Keratinocyte (primary cell): ENCODE measurements at regions not wholly inside any gene's neighbourhood (a gene's known extent, or its start where the extent isn't known, plus 50 kb on each side); places are given as distances from the start of the nearest gene placed in this dataset.

Experiments used
- DNase-seq: peaks from one replicate; pipeline ENCODE4 v3.0.0-alpha.2; 2011; ENCODE audit warnings: low read depth, missing footprints, low spot score
- FAIRE-seq: peaks from 2 replicates; lab custom pipeline; 2011; peaks lifted over from hg19 to GRCh38; lab: Jason Lieb, UNC
- H2AFZ ChIP-seq: 2 replicates; pipeline ENCODE4 v1.6.0; 2012; ENCODE audit warnings: low read length, control low read depth, inconsistent platforms; ENCODE audit not compliant: control insufficient read depth
- H3K27ac ChIP-seq: 2 replicates; pipeline ENCODE4 v1.5.1; 2011; ENCODE audit warnings: low read length; ENCODE audit not compliant: control insufficient read depth, insufficient read depth
- H3K27me3 ChIP-seq: 3 replicates; pipeline ENCODE4 v1.6.0; 2011; ENCODE audit warnings: low read length; ENCODE audit not compliant: control insufficient read depth, insufficient read depth; ENCODE audit errors: extremely low read depth
- H3K36me3 ChIP-seq, 2 experiments: 2 replicates in 1 of 2; 3 replicates in 1 of 2; pipeline ENCODE4 v1.5.1; 2011; ENCODE audit warnings: low read length in 2 of 2, mild to moderate bottlenecking in 1 of 2; ENCODE audit not compliant: control insufficient read depth in 2 of 2, insufficient read depth in 2 of 2; ENCODE audit errors: extremely low read depth in 1 of 2
- H3K4me1 ChIP-seq: 3 replicates; pipeline ENCODE4 v1.5.1; 2011; ENCODE audit warnings: low read length; ENCODE audit not compliant: control insufficient read depth, insufficient read depth; ENCODE audit errors: extremely low read depth
- H3K4me2 ChIP-seq: 3 replicates; pipeline ENCODE4 v1.6.0; 2011; ENCODE audit warnings: low read depth, low read length; ENCODE audit not compliant: control insufficient read depth, insufficient read depth; ENCODE audit errors: extremely low read depth
- H3K4me3 ChIP-seq, 3 experiments: fragments of 200-600 bp in 1 of 3; sonication (generic) in 1 of 3; 2 replicates in 2 of 3; 3 replicates in 1 of 3; pipeline ENCODE4 v1.5.1; 2011 to 2016; ENCODE audit warnings: low read length in 3 of 3, mild to moderate bottlenecking in 3 of 3, control low read depth in 2 of 3, inconsistent platforms in 1 of 3, low read depth in 1 of 3, mixed read lengths in 1 of 3, mixed run types in 1 of 3, moderate library complexity in 1 of 3; ENCODE audit not compliant: control insufficient read depth in 2 of 3, insufficient read depth in 2 of 3; ENCODE audit errors: extremely low read depth in 1 of 3
- H3K79me2 ChIP-seq: 2 replicates; pipeline ENCODE4 v1.6.0; 2012; ENCODE audit warnings: low read length; ENCODE audit not compliant: control insufficient read depth, insufficient read depth
- H3K9ac ChIP-seq: 3 replicates; pipeline ENCODE4 v1.6.0; 2011; ENCODE audit warnings: low read length; ENCODE audit not compliant: control insufficient read depth, insufficient read depth; ENCODE audit errors: extremely low read depth
- H3K9me1 ChIP-seq: 3 replicates; pipeline ENCODE4 v1.6.0; 2011; ENCODE audit warnings: low read length; ENCODE audit not compliant: control insufficient read depth, insufficient read depth; ENCODE audit errors: extremely low read depth
- H3K9me3 ChIP-seq: 2 replicates; pipeline ENCODE4 v1.5.1; 2012; ENCODE audit warnings: low read depth, low read length; ENCODE audit not compliant: control insufficient read depth
- H4K20me1 ChIP-seq: 3 replicates; pipeline ENCODE4 v1.6.0; 2011; ENCODE audit warnings: low read length; ENCODE audit not compliant: control insufficient read depth, insufficient read depth; ENCODE audit errors: extremely low read depth
- CTCF ChIP-seq, 3 experiments: IDR thresholded peaks in 1 of 3; conservative IDR thresholded peaks in 1 of 3; optimal IDR thresholded peaks in 1 of 3; 2 replicates in 2 of 3; 3 replicates in 1 of 3; pipeline versions ENCODE3 to v1.5.1; 2011; ENCODE audit warnings: low read length in 3 of 3, mild to moderate bottlenecking in 3 of 3, moderate library complexity in 2 of 3, control low read depth in 1 of 3, inconsistent platforms in 1 of 3; ENCODE audit not compliant: insufficient read depth in 2 of 3; ENCODE audit errors: extremely low read depth in 1 of 3
- EZH2 ChIP-seq: IDR thresholded peaks from one replicate; pipeline ENCODE4 v1.6.1; 2012; ENCODE audit warnings: inconsistent platforms, mild to moderate bottlenecking, low read length, moderate library complexity
- dilution Hi-C: fragments of 300-500 bp; cut with MboI; formaldehyde crosslinking; loops from one replicate; pipeline ENCODE4 v1.7.0; 2020; ENCODE audit warnings: low sequenced_read_pairs; ENCODE audit not compliant: extremely low pct_ligation_motif_present

- H3K4me3 ChIP-seq, result no peak overlapping the region
- H3K79me2 ChIP-seq, result no peaks in the 10 kb centered on the region
- no peaks in the 10 kb centered on the region for H4K20me1 ChIP-seq
- H3K4me2 ChIP-seq, result no peak overlapping the region
- no peak overlapping the region for H3K9ac ChIP-seq
- no peak overlapping the region for H2AFZ ChIP-seq
- H3K9me3 ChIP-seq, result no peaks in the 10 kb centered on the region
- no peak for TF ChIP-seq EZH2
- no peak for TF ChIP-seq CTCF (optimal IDR thresholded peaks at IDR 0.05 in 1 of 3, IDR thresholded peaks at IDR 0.05 in 1 of 3, conservative IDR thresholded peaks at IDR 0.05 in 1 of 3; ENCODE audit: extremely low read depth in 1 of 3, insufficient read depth in 2 of 3, low read length in 3 of 3)
- DNase-seq (no peak), FAIRE-seq (no peak)
- dilution Hi-C loops, result no loop called here
- H3K4me1 ChIP-seq, result peaks cover 8% of the 10 kb centered on the region
- no peaks in the 10 kb centered on the region for H3K36me3 ChIP-seq
- H3K9me1 ChIP-seq, result no peaks in the 10 kb centered on the region
- H3K27ac ChIP-seq, result no peak overlapping the region
- H3K27me3 ChIP-seq, result no peaks in the 10 kb centered on the region
Measured at GRCh38 chr9:109990541-109990940, 210.5 kb downstream of the PALM2AKAP2 start.

GRCh38 chr9:109992293-109992692 lies 212.3 kb downstream of the PALM2AKAP2 start:
- Histone ChIP-seq H3K9ac (no peak overlapping the region), H4K20me1 (no peaks in the 10 kb centered on the region), H3K79me2 (no peaks in the 10 kb centered on the region), H2AFZ (no peak overlapping the region), H3K36me3 (no peaks in the 10 kb centered on the region), H3K27me3 (no peaks in the 10 kb centered on the region), H3K9me3 (no peaks in the 10 kb centered on the region), H3K9me1 (no peaks in the 10 kb centered on the region), H3K4me1 (peaks cover 3% of the 10 kb centered on the region), H3K27ac (no peak overlapping the region), H3K4me3 (no peak overlapping the region), H3K4me2 (no peak overlapping the region)
- DNase-seq, result no peak
- dilution Hi-C loops, result no loop called here
- FAIRE-seq, result no peak
- TF ChIP-seq CTCF (optimal IDR thresholded peaks at IDR 0.05 in 1 of 3, IDR thresholded peaks at IDR 0.05 in 1 of 3, conservative IDR thresholded peaks at IDR 0.05 in 1 of 3; ENCODE audit: extremely low read depth in 1 of 3, insufficient read depth in 2 of 3, low read length in 3 of 3), result no peak
- no peak for TF ChIP-seq EZH2
